ENCODE measurements at regions not wholly inside any gene's neighbourhood (a gene's known extent, or its start where the extent isn't known, plus 50 kb on each side); places are given as distances from the start of the nearest gene placed in this dataset.

- no peak for ATAC-seq
Observed at GRCh38 chr11:134543241-134543640, 131.2 kb upstream of the B3GAT1 start.

GRCh38 chr11:134542401-134543165 is 130.5 kb upstream of the B3GAT1 start:
- TF ChIP-seq BACH2 (CRISPR knock-in tag; IDR thresholded peaks at IDR 0.05; ENCODE audit: borderline replicate concordance): no peak
- no peak for TF ChIP-seq TCF4 (CRISPR knock-in tag; IDR thresholded peaks at IDR 0.05; ENCODE audit: borderline replicate concordance)
- TF ChIP-seq ESRRG (CRISPR knock-in tag; IDR thresholded peaks at IDR 0.05): no peak
- TF ChIP-seq CSRNP3 (CRISPR knock-in tag; IDR thresholded peaks at IDR 0.05): no peak
- no peak for TF ChIP-seq ZNF70 (CRISPR knock-in tag; IDR thresholded peaks at IDR 0.05)
- TF ChIP-seq ARNTL (CRISPR knock-in tag; IDR thresholded peaks at IDR 0.05; ENCODE audit: borderline replicate concordance, low read depth): no peak
- no peak for TF ChIP-seq ZNF8 (CRISPR knock-in tag; IDR thresholded peaks at IDR 0.05)
- TF ChIP-seq CSDC2 (CRISPR knock-in tag; IDR thresholded peaks at IDR 0.05): no peak
- no peak for TF ChIP-seq ZNF565 (CRISPR knock-in tag; conservative IDR thresholded peaks at IDR 0.05; ENCODE audit: low read depth)
- no peak for TF ChIP-seq PATZ1 (CRISPR knock-in tag; IDR thresholded peaks at IDR 0.05; ENCODE audit: borderline replicate concordance)
- TF ChIP-seq CREB5 (CRISPR knock-in tag; IDR thresholded peaks at IDR 0.05; ENCODE audit: low read depth): no peak
- no peak for ATAC-seq

More at GRCh38 chr11:134543241-134543640, 131.2 kb upstream of the B3GAT1 start:
- no peak for TF ChIP-seq PATZ1 (CRISPR knock-in tag; IDR thresholded peaks at IDR 0.05; ENCODE audit: borderline replicate concordance)
- TF ChIP-seq GLIS3 (CRISPR knock-in tag; IDR thresholded peaks at IDR 0.05): no peak
- TF ChIP-seq ZNF70 (CRISPR knock-in tag; IDR thresholded peaks at IDR 0.05): no peak
- TF ChIP-seq TCF4 (CRISPR knock-in tag; IDR thresholded peaks at IDR 0.05; ENCODE audit: borderline replicate concordance): no peak
- no peak for TF ChIP-seq ARNTL (CRISPR knock-in tag; IDR thresholded peaks at IDR 0.05; ENCODE audit: borderline replicate concordance, low read depth)
- no peak for TF ChIP-seq BACH2 (CRISPR knock-in tag; IDR thresholded peaks at IDR 0.05; ENCODE audit: borderline replicate concordance)
- TF ChIP-seq ZNF8 (CRISPR knock-in tag; IDR thresholded peaks at IDR 0.05): no peak
- no peak for TF ChIP-seq CSRNP3 (CRISPR knock-in tag; IDR thresholded peaks at IDR 0.05)
- TF ChIP-seq ESRRG (CRISPR knock-in tag; IDR thresholded peaks at IDR 0.05): no peak
- TF ChIP-seq ZFP3 (CRISPR knock-in tag; IDR thresholded peaks at IDR 0.05): no peak
- TF ChIP-seq CSDC2 (CRISPR knock-in tag; IDR thresholded peaks at IDR 0.05): no peak
- no peak for TF ChIP-seq ISL1 (CRISPR knock-in tag; IDR thresholded peaks at IDR 0.05)
- no peak for TF ChIP-seq TOX (CRISPR knock-in tag; IDR thresholded peaks at IDR 0.05; ENCODE audit: borderline replicate concordance)
- no peak for TF ChIP-seq OSR1 (CRISPR knock-in tag; IDR thresholded peaks at IDR 0.05)
- TF ChIP-seq ZFP30 (CRISPR knock-in tag; IDR thresholded peaks at IDR 0.05): no peak
- TF ChIP-seq ZC3H10 (CRISPR knock-in tag; IDR thresholded peaks at IDR 0.05): no peak

GRCh38 chr11:134541951-134542350 is 129.9 kb upstream of the B3GAT1 start:
- ATAC-seq: no peak
- no peak for TF ChIP-seq ZNF8 (CRISPR knock-in tag; IDR thresholded peaks at IDR 0.05)

DNA sequence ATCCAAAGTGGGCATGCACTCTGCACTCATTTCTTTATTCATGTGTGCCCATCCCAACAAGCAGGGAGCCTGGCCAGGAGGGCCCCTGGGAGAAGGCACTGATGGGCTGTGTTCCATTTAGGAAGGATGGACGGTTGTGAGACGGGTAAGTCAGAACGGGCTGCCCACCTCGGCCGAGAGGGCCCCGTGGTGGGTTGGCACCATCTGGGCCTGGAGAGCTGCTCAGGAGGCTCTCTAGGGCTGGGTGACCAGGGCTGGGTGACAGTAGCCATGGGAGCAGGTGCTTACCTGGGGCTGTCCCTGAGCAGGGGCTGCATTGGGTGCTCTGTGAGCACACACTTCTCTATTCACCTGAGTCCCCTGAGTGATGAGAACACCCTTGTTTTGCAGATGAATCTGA is 129.3 kb upstream of the B3GAT1 start:
- no peak for ATAC-seq
- TF ChIP-seq PPARA (CRISPR knock-in tag; IDR thresholded peaks at IDR 0.05; ENCODE audit: borderline replicate concordance): no peak
- TF ChIP-seq PATZ1 (CRISPR knock-in tag; IDR thresholded peaks at IDR 0.05; ENCODE audit: borderline replicate concordance): no peak
- TF ChIP-seq, protein P1, sequence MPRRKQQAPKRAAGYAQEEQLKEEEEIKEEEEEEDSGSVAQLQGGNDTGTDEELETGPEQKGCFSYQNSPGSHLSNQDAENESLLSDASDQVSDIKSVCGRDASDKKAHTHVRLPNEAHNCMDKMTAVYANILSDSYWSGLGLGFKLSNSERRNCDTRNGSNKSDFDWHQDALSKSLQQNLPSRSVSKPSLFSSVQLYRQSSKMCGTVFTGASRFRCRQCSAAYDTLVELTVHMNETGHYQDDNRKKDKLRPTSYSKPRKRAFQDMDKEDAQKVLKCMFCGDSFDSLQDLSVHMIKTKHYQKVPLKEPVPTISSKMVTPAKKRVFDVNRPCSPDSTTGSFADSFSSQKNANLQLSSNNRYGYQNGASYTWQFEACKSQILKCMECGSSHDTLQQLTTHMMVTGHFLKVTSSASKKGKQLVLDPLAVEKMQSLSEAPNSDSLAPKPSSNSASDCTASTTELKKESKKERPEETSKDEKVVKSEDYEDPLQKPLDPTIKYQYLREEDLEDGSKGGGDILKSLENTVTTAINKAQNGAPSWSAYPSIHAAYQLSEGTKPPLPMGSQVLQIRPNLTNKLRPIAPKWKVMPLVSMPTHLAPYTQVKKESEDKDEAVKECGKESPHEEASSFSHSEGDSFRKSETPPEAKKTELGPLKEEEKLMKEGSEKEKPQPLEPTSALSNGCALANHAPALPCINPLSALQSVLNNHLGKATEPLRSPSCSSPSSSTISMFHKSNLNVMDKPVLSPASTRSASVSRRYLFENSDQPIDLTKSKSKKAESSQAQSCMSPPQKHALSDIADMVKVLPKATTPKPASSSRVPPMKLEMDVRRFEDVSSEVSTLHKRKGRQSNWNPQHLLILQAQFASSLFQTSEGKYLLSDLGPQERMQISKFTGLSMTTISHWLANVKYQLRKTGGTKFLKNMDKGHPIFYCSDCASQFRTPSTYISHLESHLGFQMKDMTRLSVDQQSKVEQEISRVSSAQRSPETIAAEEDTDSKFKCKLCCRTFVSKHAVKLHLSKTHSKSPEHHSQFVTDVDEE (CRISPR knock-in tag; IDR thresholded peaks at IDR 0.05): no peak
- no peak for TF ChIP-seq GLIS3 (CRISPR knock-in tag; IDR thresholded peaks at IDR 0.05)
- TF ChIP-seq OSR1 (CRISPR knock-in tag; IDR thresholded peaks at IDR 0.05): no peak
- TF ChIP-seq ARNTL (CRISPR knock-in tag; IDR thresholded peaks at IDR 0.05; ENCODE audit: borderline replicate concordance, low read depth): no peak
